HG03064 (cell line): ENCODE measurements at regions not wholly inside any gene's neighbourhood (a gene's known extent, or its start where the extent isn't known, plus 50 kb on each side); places are given as distances from the start of the nearest gene placed in this dataset.

Experiments used
- ATAC-seq: cut with Tn5 transposase; IDR thresholded peaks from one replicate; pipeline ENCODE4 v1.9.1; 2021; ENCODE audit warnings: low read depth; ENCODE audit not compliant: unreplicated experiment

DNA sequence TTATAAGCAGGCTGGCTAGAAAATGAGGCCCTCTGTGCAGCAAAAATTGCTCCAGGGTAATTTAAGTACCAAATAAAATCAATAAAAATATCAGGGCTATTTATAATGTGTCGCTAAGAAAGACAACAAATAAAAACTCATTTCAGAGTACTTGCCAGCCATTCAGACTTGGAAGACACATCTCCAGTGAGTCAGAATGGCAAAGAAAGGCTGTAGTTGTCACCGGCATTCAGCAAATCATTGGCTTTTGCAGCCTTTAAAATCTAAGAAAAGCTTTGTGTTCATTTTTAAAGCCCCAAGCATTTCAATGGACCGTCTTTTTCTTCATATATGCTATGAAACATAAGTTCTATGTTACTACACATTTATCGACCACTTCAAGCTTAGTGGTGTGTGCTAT lies 141.1 kb upstream of the HNMT start:
- no peak for ATAC-seq

DNA sequence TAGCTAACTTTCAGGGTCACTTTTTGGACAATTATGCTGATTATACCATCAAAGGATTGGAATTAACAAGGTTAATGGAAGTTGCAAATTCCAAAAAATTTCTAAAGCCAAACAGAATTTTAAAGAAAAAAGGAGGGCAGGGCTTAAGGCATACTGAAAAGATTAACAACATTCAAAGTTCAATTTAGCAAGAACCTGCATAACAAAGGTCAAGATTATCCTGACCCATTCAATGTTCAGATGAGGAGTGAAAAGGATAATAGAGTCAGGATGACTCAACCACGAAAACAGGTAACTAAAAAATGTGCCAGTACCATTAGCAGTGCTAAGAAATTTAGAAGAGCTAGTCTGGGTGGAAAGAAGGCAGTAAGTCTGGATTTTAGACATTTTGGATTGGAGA lies 139.8 kb upstream of the HNMT start:
- ATAC-seq, result no peak

- ATAC-seq, result peak; percentile 98
Measured at GRCh38 chr2:137826373-137827372, 137.6 kb upstream of the HNMT start.

GRCh38 chr2:137828624-137829023 lies 135.6 kb upstream of the HNMT start:
- ATAC-seq, result no peak

DNA sequence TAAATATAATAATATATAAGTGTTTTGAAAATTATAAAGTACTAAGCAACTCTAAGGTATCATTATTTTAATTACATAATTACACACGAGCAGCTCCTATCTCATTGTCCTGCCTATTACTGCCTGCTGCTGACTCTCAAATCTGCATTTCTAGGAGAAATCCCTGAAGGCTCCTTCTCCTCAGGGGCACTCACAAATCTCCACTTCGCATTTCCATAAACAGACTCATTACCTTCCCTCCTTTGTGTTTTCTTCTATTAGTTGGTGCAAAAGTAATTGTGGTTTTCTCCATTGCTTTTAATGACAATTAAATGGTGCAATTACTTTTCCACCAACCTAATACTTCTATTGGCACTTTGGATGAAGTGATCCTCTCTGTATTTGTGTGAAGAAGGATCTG lies 135.0 kb upstream of the HNMT start:
- no peak for ATAC-seq

DNA sequence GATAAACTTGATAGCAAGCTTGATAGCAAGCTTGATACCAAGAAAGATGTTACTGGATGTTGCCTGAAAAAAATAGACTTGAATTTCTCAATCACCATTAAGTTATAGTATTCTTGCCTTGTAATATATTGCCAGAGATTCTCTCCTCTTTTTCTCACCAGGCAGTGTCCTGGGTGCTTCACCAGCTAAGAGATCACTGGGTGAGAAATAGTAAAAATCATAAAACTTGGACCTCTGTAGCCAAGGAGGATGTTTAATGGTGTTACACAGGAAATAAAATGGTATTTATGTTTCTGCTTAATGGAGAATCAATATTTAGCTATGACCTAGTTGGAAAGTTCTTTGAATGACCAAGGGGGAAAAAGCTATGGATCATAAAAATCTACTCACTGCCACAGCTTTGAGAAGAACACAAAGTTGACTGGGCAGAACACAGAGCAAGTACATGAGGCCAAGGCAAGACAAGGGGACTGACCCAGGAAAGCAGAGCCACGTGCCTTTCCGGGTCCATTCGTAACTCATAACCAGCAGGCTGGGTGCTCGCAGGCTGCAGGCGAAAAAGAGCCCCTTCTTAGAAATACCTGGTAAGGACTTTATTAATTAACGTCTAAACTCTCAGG lies 129.4 kb upstream of the HNMT start:
- ATAC-seq, result no peak

- ATAC-seq, result no peak
Measured at GRCh38 chr2:137836671-137837070, 127.6 kb upstream of the HNMT start.

- no peak for ATAC-seq
Measured at GRCh38 chr2:137837830-137838229, 126.4 kb upstream of the HNMT start.

GRCh38 chr2:137838255-137839092 lies 125.8 kb upstream of the HNMT start:
- ATAC-seq, result no peak

DNA sequence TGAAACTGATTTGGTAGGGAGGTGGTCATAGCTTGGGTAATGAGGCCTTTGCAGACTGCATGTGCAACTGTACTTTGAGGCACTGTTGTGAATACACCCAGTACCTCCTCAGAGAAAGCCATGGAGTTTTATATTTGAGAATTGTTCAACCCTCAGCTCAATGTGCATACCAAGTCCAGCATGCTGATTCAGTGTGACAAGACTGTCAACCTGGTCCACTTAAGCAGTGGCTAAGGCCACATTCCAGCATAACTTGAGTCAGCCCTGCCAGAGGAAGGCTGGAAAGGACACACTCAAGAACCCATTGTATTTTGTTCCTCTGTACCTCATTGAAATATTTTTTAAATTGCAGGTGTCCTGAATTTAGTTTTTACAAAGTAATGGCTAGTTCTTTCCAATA lies 121.8 kb upstream of the HNMT start:
- no peak for ATAC-seq

DNA sequence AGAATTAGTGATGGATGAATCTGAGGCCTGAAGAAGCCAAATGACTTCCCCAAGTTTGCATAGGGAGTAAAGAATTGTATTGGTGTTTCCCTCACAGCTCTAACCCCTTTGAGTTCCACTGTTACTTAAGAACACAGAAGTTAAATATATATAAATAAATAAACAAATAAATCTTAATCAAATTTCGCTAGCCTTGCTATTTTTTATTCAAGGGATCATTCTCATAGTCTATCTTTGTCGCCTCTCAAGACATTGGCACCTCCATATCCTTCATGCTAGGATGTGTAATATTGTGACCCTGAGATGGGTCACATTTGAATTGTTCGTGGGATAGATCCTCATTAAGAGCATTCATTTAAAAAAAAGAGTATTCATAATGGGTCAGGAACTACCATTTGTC lies 121.3 kb upstream of the HNMT start:
- ATAC-seq, result no peak

- ATAC-seq, result no peak
Measured at GRCh38 chr2:137845422-137845821, 118.9 kb upstream of the HNMT start.

DNA sequence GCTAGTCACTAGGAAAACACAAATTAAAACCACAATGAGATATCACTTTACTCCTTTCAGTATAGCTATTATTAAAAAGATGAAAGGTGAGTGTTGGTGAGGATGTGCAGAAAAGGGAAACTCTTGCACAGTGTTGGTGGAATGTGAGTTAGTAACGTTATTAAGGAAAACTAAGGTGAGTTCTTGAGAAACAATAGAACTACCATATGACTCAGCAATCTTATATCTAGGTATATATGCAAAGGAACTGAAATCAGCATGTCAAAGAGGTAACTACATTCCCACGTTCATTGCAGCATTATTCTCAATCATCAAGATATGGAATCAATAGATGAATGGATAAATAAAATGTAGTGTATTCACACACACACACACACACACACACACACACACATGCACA lies 117.3 kb upstream of the HNMT start:
- ATAC-seq, result no peak

DNA sequence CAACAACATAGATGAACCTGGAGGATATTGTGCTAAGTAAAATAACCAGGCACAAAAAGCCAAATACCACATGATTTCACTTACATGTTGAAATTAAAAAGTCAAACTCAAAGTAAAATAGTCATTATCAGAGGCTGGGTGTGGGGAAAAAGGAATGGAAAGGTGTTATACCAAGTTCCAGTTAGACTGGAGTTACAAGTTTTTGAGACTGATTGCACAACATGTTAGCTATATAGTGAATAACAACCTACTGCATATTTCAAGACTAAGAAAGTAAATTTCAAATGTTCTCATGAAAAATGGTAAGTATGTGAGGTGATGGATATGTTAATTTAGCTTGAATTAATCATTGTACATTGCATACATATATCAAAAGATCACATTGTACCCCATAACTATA lies 116.8 kb upstream of the HNMT start:
- no peak for ATAC-seq

DNA sequence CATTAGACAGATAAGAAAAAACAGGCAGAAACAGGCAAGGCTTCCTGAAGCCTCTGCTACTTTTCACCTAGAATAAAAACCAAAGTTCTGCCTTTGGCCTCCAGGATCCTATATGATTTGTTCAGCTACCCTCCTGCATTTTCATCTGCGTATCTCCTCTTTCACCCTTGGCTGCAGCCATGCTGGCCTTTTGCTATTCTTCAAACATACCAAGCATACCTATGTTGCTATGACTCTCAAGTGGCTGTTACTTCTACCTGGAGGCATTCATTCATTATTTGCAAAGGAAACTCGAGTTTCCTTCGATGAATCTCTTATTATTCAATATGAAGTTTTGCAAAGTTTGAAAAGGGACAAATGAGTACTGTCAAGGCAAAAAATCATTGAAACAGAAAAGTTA lies 106.4 kb upstream of the HNMT start:
- ATAC-seq, result no peak

DNA sequence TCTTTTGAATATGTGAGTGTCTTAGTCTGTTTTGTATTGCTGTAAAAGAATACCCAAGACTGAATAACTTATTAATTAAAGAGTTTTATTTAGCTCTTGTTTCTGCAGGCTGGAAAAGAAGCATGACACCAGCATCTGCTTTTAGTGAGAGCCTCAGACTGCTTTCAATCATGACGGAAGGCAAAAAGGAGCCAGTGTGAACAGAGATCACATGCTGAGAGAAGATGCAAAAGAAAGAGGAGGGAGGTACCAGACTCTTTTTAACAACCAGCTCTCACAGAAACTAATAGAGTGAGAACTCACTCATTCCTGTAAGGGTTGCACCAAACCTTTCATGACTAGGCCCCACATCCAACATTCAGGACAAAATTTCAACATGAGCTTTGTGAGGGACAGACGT lies 101.6 kb upstream of the HNMT start:
- ATAC-seq, result no peak

- ATAC-seq, result peak; percentile 58
Measured at GRCh38 chr2:137865954-137866540, 98.2 kb upstream of the HNMT start.

- ATAC-seq, result peak; percentile 66
Measured at GRCh38 chr2:137870682-137871081, 93.6 kb upstream of the HNMT start.

- no peak for ATAC-seq
Measured at GRCh38 chr2:137872577-137872976, 91.7 kb upstream of the HNMT start.

DNA sequence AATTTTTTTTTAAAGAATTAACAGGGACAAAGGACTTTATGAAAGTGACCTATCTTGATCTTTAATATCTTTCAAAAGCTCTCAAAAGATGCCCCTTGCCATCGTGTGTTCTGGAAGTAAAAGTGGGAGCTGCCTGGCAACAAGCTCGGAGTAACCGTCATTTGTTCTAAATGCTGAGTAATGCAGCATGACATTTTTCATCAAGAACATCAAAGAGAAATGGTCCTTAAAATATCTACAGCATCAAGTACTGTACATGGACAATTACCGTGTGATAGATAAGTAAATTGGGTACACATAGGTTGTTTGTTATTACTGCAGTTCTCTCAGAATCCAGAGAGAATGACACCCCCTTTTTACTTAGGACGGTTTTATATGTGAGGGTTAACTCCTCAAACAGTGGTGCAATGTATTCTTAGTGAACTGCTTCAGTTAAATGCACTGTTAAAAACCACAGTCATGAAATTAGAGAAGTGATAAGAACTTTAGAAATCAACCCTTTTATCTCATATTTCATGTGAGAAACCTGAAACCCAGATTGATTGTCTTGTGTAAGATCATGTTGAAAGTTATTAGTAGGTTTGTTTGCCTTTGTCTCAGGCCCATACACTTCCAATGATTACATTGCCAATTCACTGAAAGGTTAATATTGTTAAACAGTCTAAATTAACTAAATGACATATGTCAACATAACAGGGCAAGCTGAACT lies 90.6 kb upstream of the HNMT start:
- ATAC-seq, result no peak
